HG02678 (cell line): ENCODE measurements at regions not wholly inside any gene's neighbourhood (a gene's known extent, or its start where the extent isn't known, plus 50 kb on each side); places are given as distances from the start of the nearest gene placed in this dataset.
"Not testable (repeated sequence)": the region's sequence is repeated elsewhere in the genome, so short reads cannot be mapped to it uniquely, and the experiment has no call there.

Experiments used
- ATAC-seq: cut with Tn5 transposase; IDR thresholded peaks from one replicate; pipeline ENCODE4 v1.9.1; 2021; ENCODE audit warnings: mild to moderate bottlenecking, moderate library complexity; ENCODE audit not compliant: unreplicated experiment

GRCh38 chr21:28221984-28222383, 770.7 kb downstream of the LTN1 start:
- ATAC-seq: no peak

- no peak for ATAC-seq
Observed at GRCh38 chr21:28220680-28221079, 772.0 kb downstream of the LTN1 start.

GRCh38 chr21:28216976-28217523, 775.6 kb downstream of the LTN1 start:
- ATAC-seq: no peak

GRCh38 chr21:28215214-28215954, 777.3 kb downstream of the LTN1 start:
- ATAC-seq: no peak

- ATAC-seq: no peak
Observed at GRCh38 chr21:28214786-28215185, 777.9 kb downstream of the LTN1 start.

GRCh38 chr21:28213261-28213660, 779.4 kb downstream of the LTN1 start:
- ATAC-seq: no peak

- ATAC-seq: no peak
Observed at GRCh38 chr21:28212061-28212460, 780.6 kb downstream of the LTN1 start.

GRCh38 chr21:28207436-28208173, 785.1 kb downstream of the LTN1 start:
- ATAC-seq: no peak

GRCh38 chr21:28200726-28201125, 792.0 kb downstream of the LTN1 start:
- ATAC-seq: no peak

- ATAC-seq: no peak
Observed at GRCh38 chr21:28196981-28197380, 795.7 kb downstream of the LTN1 start.

GRCh38 chr21:28193189-28193588, 799.5 kb downstream of the LTN1 start:
- ATAC-seq: no peak

GRCh38 chr21:28186604-28187003, 806.1 kb downstream of the LTN1 start:
- ATAC-seq: no peak

GRCh38 chr21:28181730-28182129, 810.9 kb downstream of the LTN1 start:
- no peak for ATAC-seq

GRCh38 chr21:28179136-28179535, 813.5 kb downstream of the LTN1 start:
- no peak for ATAC-seq

GRCh38 chr21:28177124-28177523, 815.6 kb downstream of the LTN1 start:
- ATAC-seq: no peak

- ATAC-seq: no peak
Observed at GRCh38 chr21:28174701-28175100, 818.0 kb downstream of the LTN1 start.

GRCh38 chr21:28174006-28174405, 818.7 kb downstream of the LTN1 start:
- no peak for ATAC-seq

GRCh38 chr21:28172376-28172775, 820.3 kb downstream of the LTN1 start:
- no peak for ATAC-seq

GRCh38 chr21:28167366-28167765, 825.3 kb downstream of the LTN1 start:
- ATAC-seq: no peak

GRCh38 chr21:28164519-28164918, 828.2 kb downstream of the LTN1 start:
- not testable (repeated sequence) for ATAC-seq

GRCh38 chr21:28162052-28162451, 830.6 kb downstream of the LTN1 start:
- ATAC-seq: not testable (repeated sequence)

- ATAC-seq: no peak
Observed at GRCh38 chr21:28160378-28160777, 832.3 kb downstream of the LTN1 start.
